Body of pancreas (tissue), 4 donors: ENCODE measurements at regions not wholly inside any gene's neighbourhood (a gene's known extent, or its start where the extent isn't known, plus 50 kb on each side); places are given as distances from the start of the nearest gene placed in this dataset. TPM values are rescaled to one million over a fixed set of nuclear protein-coding genes. Genes with fewer than 3 reads are reported as not detected.

ENCODE experiments used
- ATAC-seq: fragments of 150-250 bp; one replicate; pipeline ENCODE4 v1.9.1; 2016
- DNase-seq, 4 donors: peaks; one replicate each; pipeline ENCODE4 v3.0.0-alpha.2; 2019
- H3K27ac ChIP-seq, 4 donors: fragments of 200-600 bp; sonication (generic); 1 replicate in 3 of 4; 2 replicates in 1 of 4; pipeline versions ENCODE4 v1.5.1 to v1.6.1; 2016 to 2019; ENCODE audit warnings: mild to moderate bottlenecking in 1 of 4, mixed read lengths in 1 of 4, moderate library complexity in 1 of 4
- H3K27me3 ChIP-seq, 2 donors: fragments of 200-600 bp; sonication (generic); one replicate each; pipeline ENCODE4 v1.6.0; 2016; ENCODE audit warnings: mild to moderate bottlenecking in 1 of 2
- H3K36me3 ChIP-seq, 2 donors: fragments of 200-600 bp; sonication (generic); replicated peaks in 1 of 2; 2 replicates each; pipeline ENCODE4 v1.5.1; 2016; ENCODE audit warnings: low read depth in 2 of 2; ENCODE audit not compliant: insufficient read depth in 1 of 2
- H3K4me1 ChIP-seq: fragments of 200-600 bp; sonication (generic); one replicate; pipeline ENCODE4 v1.6.0; 2016
- H3K4me3 ChIP-seq, 2 donors: fragments of 200-600 bp; sonication (generic); 1 replicate in 1 of 2; 2 replicates in 1 of 2; pipeline ENCODE4 v1.5.1; 2016 to 2019
- H3K9me3 ChIP-seq, 3 donors: fragments of 200-600 bp; sonication (generic); 1 replicate in 2 of 3; 2 replicates in 1 of 3; pipeline ENCODE4 v1.5.1; 2016
- CTCF ChIP-seq, 7 experiments: fragments of 450-650 bp in 4 of 7; fragments of 200-600 bp in 3 of 7; sonication (generic) in 3 of 7; IDR thresholded peaks; one replicate each; pipeline ENCODE4 v1.5.1; 2016 to 2019; ENCODE audit warnings: antibody characterized with exemption in 7 of 7
- POLR2A ChIP-seq, 3 donors: fragments of 450-650 bp; IDR thresholded peaks; one replicate each; pipeline ENCODE4 v1.6.1; 2016; ENCODE audit warnings: antibody characterized with exemption in 3 of 3, mild to moderate bottlenecking in 2 of 3
- WGBS, 2 donors: methylation state at CpG; one replicate each; pipeline ENCODE4 v1.1.5; 2017; 5-methylcytosine and 5-hydroxymethylcytosine counted together
- intact Hi-C: fragments of 100-400 bp; cut with DNase I; formaldehyde crosslinking; loops from one replicate; pipeline ENCODE4 v1.15.1; 2023
- small RNA-seq: library from RNA; depleted of rRNA; stranded (forward); fragments of <200 nt; gene quantifications from one replicate; pipeline ENCODE3, GENCODE V24; 2016

- Histone ChIP-seq H3K27ac (no peak overlapping the region), H3K36me3 (no peaks in the 10 kb centered on the region), H3K9me3 (no peaks in the 10 kb centered on the region), H3K27me3 (no peaks in the 10 kb centered on the region), H3K4me3 (no peak overlapping the region), H3K4me1 (no peaks in the 10 kb centered on the region)
- intact Hi-C loops = no loop called here
- TF ChIP-seq CTCF (IDR thresholded peaks at IDR 0.05) = no peak
- no peak for TF ChIP-seq POLR2A (IDR thresholded peaks at IDR 0.05)
- ATAC-seq (no peak), DNase-seq (no peak)
- WGBS, 2 donors = 66 to 82% methylated on average over 2 of the region's 2 CpGs
These were observed 706.4 kb downstream of the SORCS3 start for GRCh38 chr10:105347487-105347886.

- intact Hi-C loops = no loop called here
- no peak for TF ChIP-seq CTCF (IDR thresholded peaks at IDR 0.05)
- no peak for TF ChIP-seq POLR2A (IDR thresholded peaks at IDR 0.05)
- 20 to 36% methylated on average over 2 to 4 of the region's 4 CpGs for WGBS, 2 donors
These were observed 701.5 kb downstream of the SORCS3 start for GRCh38 chr10:105342606-105343005.

GRCh38 chr10:105339669-105340068 lies 698.6 kb downstream of the SORCS3 start:
- Histone ChIP-seq H3K9me3 (no peaks in the 10 kb centered on the region), H3K27me3 (no peaks in the 10 kb centered on the region), H3K36me3 (no peaks in the 10 kb centered on the region), H3K27ac (no peak overlapping the region), H3K4me1 (no peaks in the 10 kb centered on the region), H3K4me3 (no peak overlapping the region)
- WGBS, 2 donors = 58 to 61% methylated on average over 1 of the region's 1 CpG
- TF ChIP-seq CTCF (IDR thresholded peaks at IDR 0.05) = no peak
- TF ChIP-seq POLR2A (IDR thresholded peaks at IDR 0.05) = no peak
- intact Hi-C loops = no loop called here
- ATAC-seq = no peak
- no peak for DNase-seq

More at GRCh38 chr10:105342606-105343005, 701.5 kb downstream of the SORCS3 start:
- Histone ChIP-seq H3K27ac (no peak overlapping the region), H3K36me3 (no peaks in the 10 kb centered on the region), H3K4me1 (no peaks in the 10 kb centered on the region), H3K9me3 (no peaks in the 10 kb centered on the region), H3K27me3 (no peaks in the 10 kb centered on the region), H3K4me3 (no peak overlapping the region)
- DNase-seq (no peak), ATAC-seq (no peak)

- no peak overlapping the region for H3K27ac ChIP-seq
- H3K36me3 ChIP-seq = no peaks in the 10 kb centered on the region
- ATAC-seq (no peak), DNase-seq (no peak)
- no peaks in the 10 kb centered on the region for H3K27me3 ChIP-seq
- WGBS, 2 donors = 63 to 68% methylated on average over 1 of the region's 1 CpG
- H3K4me1 ChIP-seq = no peaks in the 10 kb centered on the region
- no peaks in the 10 kb centered on the region for H3K9me3 ChIP-seq
- intact Hi-C loops = no loop called here
- no peak for TF ChIP-seq CTCF (IDR thresholded peaks at IDR 0.05)
- no peak for TF ChIP-seq POLR2A (IDR thresholded peaks at IDR 0.05)
- no peak overlapping the region for H3K4me3 ChIP-seq
These were observed 687.5 kb downstream of the SORCS3 start for GRCh38 chr10:105328503-105329133.

Small RNAs in the stretch of these regions (small RNA-seq; reads per million reads assigned to genes)
- gene RNU6-463P = not detected
